Calu3 (cell line): ENCODE measurements at regions not wholly inside any gene's neighbourhood (a gene's known extent, or its start where the extent isn't known, plus 50 kb on each side); places are given as distances from the start of the nearest gene placed in this dataset.

Experiments
- BruUV-seq: library from RNA; stranded (reverse); fragments of 400-500 nt; replicated peaks from 2 replicates; lab custom pipeline; 2021; lab: Mats Ljungman, UMichigan
- CTCF ChIA-PET: fragments of 300-600 bp; sonication (Branson Sonifier 250); formaldehyde crosslinking; loops from one replicate; lab custom pipeline; 2022; ENCODE audit warnings: antibody characterized with exemption; lab: Charles Lee
- DNase-seq: peaks from one replicate; pipeline ENCODE4 v3.0.0; 2022
- H3K27ac Mint-ChIP-seq: one replicate; pipeline ENCODE4 v1.8.0; 2022; ENCODE audit warnings: mixed read lengths; ENCODE audit not compliant: unreplicated experiment
- H3K27me3 Mint-ChIP-seq: one replicate; pipeline ENCODE4 v1.8.0; 2022; ENCODE audit warnings: mixed read lengths; ENCODE audit not compliant: unreplicated experiment
- H3K36me3 Mint-ChIP-seq: one replicate; pipeline ENCODE4 v1.8.0; 2022; ENCODE audit warnings: mild to moderate bottlenecking, moderate library complexity, mixed read lengths; ENCODE audit not compliant: insufficient read depth, unreplicated experiment
- H3K4me1 Mint-ChIP-seq: one replicate; pipeline ENCODE4 v1.8.0; 2022; ENCODE audit warnings: mild to moderate bottlenecking, low read depth, mixed read lengths; ENCODE audit not compliant: unreplicated experiment
- H3K4me3 Mint-ChIP-seq: one replicate; pipeline ENCODE4 v1.8.0; 2022; ENCODE audit warnings: mild to moderate bottlenecking, low read depth, moderate library complexity, mixed read lengths; ENCODE audit not compliant: unreplicated experiment
- H3K9me3 Mint-ChIP-seq: one replicate; pipeline ENCODE4 v1.8.0; 2022; ENCODE audit warnings: low read depth, mixed read lengths; ENCODE audit not compliant: unreplicated experiment
- intact Hi-C: fragments of 100-400 bp; cut with micrococcal nuclease; formaldehyde crosslinking; loops from one replicate; pipeline ENCODE4 v1.10.0; 2022; ENCODE audit not compliant: unreplicated experiment
- TF ChIP-seq, protein P1 (sequence below): fragments of 200-600 bp; IDR thresholded peaks from one replicate; pipeline ENCODE4 v1.8.0; 2022; ENCODE audit warnings: antibody characterized with exemption; ENCODE audit not compliant: unreplicated experiment

DNA sequence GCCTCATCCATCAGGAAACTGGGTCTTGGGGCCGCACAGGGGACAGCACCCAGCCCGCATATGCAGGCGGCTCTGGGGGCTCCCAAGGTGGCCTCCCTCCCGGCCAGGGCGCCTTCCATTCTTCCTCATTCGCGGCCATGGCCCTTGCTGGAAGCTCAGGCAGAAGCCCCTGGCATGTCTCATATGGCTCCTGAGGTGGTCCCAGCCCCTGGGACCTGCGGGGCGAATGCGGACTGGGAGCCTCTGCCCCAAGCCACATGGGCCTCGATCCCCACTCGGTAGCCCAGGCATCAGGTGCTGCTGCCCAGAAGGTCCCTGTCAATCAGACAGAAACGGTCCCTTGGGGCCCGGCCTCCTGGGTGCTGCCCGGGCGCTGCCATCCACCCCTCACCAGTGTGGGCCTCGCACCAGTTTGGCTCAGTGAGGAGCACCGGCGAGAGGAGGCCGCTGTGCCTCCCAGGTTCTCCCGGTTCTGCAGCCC is 301.6 kb downstream of the TEX29 start:
- CTCF ChIA-PET = no interaction called here
- Mint-ChIP-seq H3K4me1 (no peaks in the 10 kb centered on the region), H3K9me3 (peaks cover 2% of the 10 kb centered on the region), H3K27ac (no peak overlapping the region), H3K4me3 (no peak overlapping the region), H3K27me3 (no peaks in the 10 kb centered on the region), H3K36me3 (no peaks in the 10 kb centered on the region)
- BruUV-seq = no TSS peak
- intact Hi-C loops = no loop called here
- TF ChIP-seq, protein P1, sequence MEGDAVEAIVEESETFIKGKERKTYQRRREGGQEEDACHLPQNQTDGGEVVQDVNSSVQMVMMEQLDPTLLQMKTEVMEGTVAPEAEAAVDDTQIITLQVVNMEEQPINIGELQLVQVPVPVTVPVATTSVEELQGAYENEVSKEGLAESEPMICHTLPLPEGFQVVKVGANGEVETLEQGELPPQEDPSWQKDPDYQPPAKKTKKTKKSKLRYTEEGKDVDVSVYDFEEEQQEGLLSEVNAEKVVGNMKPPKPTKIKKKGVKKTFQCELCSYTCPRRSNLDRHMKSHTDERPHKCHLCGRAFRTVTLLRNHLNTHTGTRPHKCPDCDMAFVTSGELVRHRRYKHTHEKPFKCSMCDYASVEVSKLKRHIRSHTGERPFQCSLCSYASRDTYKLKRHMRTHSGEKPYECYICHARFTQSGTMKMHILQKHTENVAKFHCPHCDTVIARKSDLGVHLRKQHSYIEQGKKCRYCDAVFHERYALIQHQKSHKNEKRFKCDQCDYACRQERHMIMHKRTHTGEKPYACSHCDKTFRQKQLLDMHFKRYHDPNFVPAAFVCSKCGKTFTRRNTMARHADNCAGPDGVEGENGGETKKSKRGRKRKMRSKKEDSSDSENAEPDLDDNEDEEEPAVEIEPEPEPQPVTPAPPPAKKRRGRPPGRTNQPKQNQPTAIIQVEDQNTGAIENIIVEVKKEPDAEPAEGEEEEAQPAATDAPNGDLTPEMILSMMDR = no peak
- DNase-seq = no peak

DNA sequence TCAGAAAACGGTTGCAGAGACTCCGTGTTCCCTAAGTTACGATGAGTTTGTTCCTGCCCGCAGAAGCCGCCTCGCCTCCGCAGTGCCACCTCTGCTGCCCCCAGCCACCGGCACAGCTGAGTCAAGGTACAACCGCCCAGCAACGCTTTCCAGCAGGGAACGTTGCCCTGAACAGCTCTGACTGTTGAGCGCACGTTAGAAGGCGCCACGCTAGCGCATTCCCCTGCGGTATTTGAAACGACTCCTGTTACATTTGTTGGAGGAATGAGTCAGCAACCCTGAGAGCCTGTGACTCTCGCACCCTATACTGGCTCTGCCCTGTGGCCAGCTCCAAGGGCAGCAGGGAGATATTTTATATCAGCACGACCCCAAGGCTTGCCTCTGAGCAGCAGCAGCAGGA is 302.8 kb downstream of the TEX29 start:
- TF ChIP-seq, protein P1 = no peak
- intact Hi-C loops = no loop called here
- H3K27ac Mint-ChIP-seq = no peak overlapping the region

DNA sequence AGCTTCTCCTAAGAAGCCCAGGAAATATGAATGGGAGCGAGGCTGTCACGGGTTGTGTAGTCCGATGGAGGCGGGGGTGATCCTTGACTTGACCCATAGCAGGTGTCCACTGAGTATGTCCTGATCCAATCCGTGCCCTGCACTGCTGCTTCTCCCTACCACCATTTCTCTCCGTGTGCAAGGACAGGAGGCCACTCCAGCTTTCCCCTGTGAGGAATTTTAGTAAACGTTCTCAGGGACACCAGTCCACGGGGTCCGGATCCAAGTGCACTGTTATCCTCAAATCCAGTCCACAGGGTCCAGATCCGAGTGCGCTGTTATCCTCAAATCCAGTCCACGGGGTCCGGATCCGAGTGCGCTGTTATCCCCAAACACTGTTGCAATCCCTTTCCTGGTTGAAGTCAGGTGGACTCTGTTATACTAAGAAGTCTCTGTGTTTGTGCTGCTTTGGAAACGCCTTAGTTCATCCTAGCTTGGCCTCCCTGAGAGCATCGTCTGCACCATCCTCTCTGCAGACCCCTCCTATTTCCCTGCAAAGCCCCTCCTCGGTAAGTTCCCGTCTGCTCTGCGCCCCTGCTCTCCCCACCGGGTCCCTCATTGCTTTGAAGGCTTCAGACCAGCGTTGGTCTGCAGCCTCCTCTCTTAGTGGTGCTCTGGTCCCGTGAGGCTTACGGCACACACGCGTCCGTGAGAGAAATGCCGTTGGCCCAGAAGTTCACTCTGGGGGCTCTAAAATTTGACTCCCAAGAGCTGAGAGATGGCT is 303.5 kb downstream of the TEX29 start:
- no TSS peak for BruUV-seq
- Mint-ChIP-seq H3K4me1 (no peaks in the 10 kb centered on the region), H3K9me3 (no peaks in the 10 kb centered on the region), H3K4me3 (no peak overlapping the region), H3K36me3 (no peaks in the 10 kb centered on the region), H3K27ac (no peak overlapping the region), H3K27me3 (no peaks in the 10 kb centered on the region)
- intact Hi-C loops = no loop called here
- DNase-seq = no peak
- CTCF ChIA-PET = no interaction called here
- TF ChIP-seq, protein P1 = no peak

More for the DNA sequence above, 302.8 kb downstream of the TEX29 start:
- Mint-ChIP-seq H3K9me3 (peaks cover under 1% of the 10 kb centered on the region), H3K4me3 (no peak overlapping the region), H3K4me1 (no peaks in the 10 kb centered on the region), H3K27me3 (no peaks in the 10 kb centered on the region), H3K36me3 (no peaks in the 10 kb centered on the region)
- no TSS peak for BruUV-seq
- DNase-seq = no peak
- CTCF ChIA-PET = no interaction called here

DNA sequence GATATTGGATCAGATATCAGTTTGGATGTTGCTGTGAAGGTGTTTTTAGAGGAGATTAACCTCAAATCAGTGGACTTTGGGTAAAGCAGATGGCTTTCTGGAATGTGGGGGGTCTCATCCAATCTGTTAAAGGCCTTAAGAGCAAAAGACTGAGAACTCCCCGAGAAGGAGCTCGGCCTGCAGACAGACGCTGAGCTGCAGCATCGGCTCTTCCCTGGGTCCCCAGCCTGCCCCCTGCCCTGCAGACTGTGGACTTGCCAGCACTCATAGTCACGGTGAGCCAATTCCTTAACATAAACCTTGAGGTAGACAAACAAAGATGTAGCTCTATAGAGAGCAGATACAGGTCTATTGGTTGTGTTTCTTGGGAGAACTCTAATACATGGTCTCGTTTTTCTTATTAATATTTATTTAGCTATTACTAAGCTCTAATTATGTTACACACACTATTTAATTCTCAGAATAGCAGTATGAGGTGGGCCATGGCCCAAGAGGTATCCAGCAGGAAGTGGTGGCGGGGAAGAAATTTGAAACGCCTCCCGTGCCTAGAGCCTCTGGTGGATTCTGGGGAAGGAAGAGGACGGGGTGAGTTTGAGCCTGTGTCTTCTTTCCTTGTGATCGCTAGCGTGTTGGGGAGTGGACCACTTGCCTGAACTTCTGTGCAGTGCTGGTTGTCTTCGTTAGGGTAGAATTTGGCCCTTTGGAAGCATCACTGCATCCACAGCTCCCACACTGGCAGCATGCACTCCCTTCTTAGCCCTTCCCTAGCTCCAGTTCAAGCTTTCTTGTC is 305.3 kb downstream of the TEX29 start:
- Mint-ChIP-seq H3K9me3 (no peaks in the 10 kb centered on the region), H3K27ac (no peak overlapping the region), H3K4me3 (no peak overlapping the region), H3K4me1 (no peaks in the 10 kb centered on the region), H3K36me3 (no peaks in the 10 kb centered on the region), H3K27me3 (no peaks in the 10 kb centered on the region)
- no peak for DNase-seq
- intact Hi-C loops = no loop called here
- no TSS peak for BruUV-seq
- TF ChIP-seq, protein P1 = no peak
- CTCF ChIA-PET = no interaction called here
